ENCODE measurements at regions not wholly inside any gene's neighbourhood (a gene's known extent, or its start where the extent isn't known, plus 50 kb on each side); places are given as distances from the start of the nearest gene placed in this dataset.

- H3K36me3 Mint-ChIP-seq = no peaks in the 10 kb centered on the region
- no peak overlapping the region for H3K4me3 Mint-ChIP-seq
- no peak overlapping the region for H3K27ac Mint-ChIP-seq
- no peak for DNase-seq (ENCODE audit: low spot score in 2 of 2, unreplicated experiment in 2 of 2)
- H3K27me3 Mint-ChIP-seq (ENCODE audit: low read depth) = no peaks in the 10 kb centered on the region
- peaks cover 5% of the 10 kb centered on the region for H3K9me3 Mint-ChIP-seq
- peaks cover 6% of the 10 kb centered on the region for H3K4me1 Mint-ChIP-seq
- no peak for TF ChIP-seq CTCF (IDR thresholded peaks at IDR 0.05; ENCODE audit: unreplicated experiment)
Measured at GRCh38 chr18:56505293-56505692, 133.1 kb downstream of the TXNL1 start.

DNA sequence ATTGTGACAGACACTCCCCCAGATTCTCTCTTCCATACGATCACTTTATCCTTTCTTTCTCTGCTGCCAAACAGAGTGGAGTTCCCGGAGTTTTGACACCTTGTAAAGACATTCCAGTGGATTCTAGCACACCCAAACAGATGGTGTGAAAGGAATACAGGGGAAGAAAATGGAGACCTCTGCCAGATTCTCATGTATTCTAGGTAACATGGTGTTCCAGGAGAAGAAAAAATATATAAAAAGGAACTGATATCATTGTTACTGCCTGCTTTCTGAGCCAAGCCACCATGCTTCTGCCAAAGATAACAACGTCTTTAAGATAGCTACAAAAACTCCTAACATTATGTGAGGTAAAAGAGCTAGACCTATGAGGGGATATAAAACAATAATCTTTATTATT is 136.5 kb downstream of the TXNL1 start:
- H3K4me3 Mint-ChIP-seq = no peak overlapping the region
- no peak for DNase-seq (ENCODE audit: low spot score in 2 of 2, unreplicated experiment in 2 of 2)
- H3K36me3 Mint-ChIP-seq = peaks cover 2% of the 10 kb centered on the region

DNA sequence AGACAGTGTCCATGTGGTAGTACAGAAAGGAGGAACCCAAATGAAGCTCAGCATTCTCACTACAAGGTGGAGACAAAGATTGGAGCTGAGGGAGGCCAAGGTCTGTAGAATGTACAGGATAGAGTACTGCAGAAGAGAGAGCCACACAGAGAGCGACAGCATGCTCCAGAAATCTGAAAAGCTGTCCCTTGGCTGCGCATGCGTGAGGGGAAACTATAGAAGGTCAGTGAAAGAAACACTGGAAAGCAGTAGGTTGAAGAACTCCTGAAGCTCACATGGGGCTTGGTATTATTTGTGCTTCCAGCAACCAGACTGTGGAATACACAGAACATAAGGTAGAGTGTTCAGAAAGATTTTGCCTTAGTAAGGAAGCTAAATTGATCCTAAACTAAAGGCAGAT is 142.5 kb downstream of the TXNL1 start:
- Mint-ChIP-seq H3K4me3 (no peak overlapping the region), H3K4me1 (peaks cover 13% of the 10 kb centered on the region), H3K27me3 (ENCODE audit: low read depth) (no peaks in the 10 kb centered on the region), H3K36me3 (peaks cover 6% of the 10 kb centered on the region), H3K27ac (no peak overlapping the region), H3K9me3 (peaks cover 19% of the 10 kb centered on the region)
- no peak for TF ChIP-seq CTCF (IDR thresholded peaks at IDR 0.05; ENCODE audit: unreplicated experiment)
- no peak for DNase-seq (ENCODE audit: low spot score in 2 of 2, unreplicated experiment in 2 of 2)

More for the DNA sequence above, 136.5 kb downstream of the TXNL1 start:
- peaks cover 6% of the 10 kb centered on the region for H3K4me1 Mint-ChIP-seq
- H3K27me3 Mint-ChIP-seq (ENCODE audit: low read depth) = no peaks in the 10 kb centered on the region
- peak overlapping the region; percentile 55 for H3K27ac Mint-ChIP-seq
- TF ChIP-seq CTCF (IDR thresholded peaks at IDR 0.05; ENCODE audit: unreplicated experiment) = no peak
- H3K9me3 Mint-ChIP-seq = peaks cover 6% of the 10 kb centered on the region

DNA sequence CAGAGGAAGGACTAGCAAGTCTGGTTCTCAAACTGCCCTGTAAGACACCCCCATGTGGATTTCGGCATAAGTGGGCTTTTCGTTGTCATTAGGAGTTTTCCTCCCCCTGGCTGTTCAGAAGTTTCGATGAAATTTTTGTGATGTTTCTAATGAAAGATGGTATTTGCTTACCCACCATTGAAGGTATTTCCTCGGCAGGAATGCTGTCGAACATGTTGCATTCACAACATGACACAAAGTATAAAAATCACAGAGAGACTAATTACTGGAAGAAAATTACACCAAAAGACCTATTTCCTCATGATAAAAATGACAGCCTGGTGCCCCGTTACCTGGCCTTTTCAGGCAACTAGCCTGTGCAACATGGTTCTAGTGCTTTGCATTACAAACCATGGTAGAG is 144.9 kb downstream of the TXNL1 start:
- no peak for TF ChIP-seq CTCF (IDR thresholded peaks at IDR 0.05; ENCODE audit: unreplicated experiment)
- Mint-ChIP-seq H3K36me3 (peaks cover 6% of the 10 kb centered on the region), H3K27ac (peak overlapping the region; percentile 37), H3K27me3 (ENCODE audit: low read depth) (no peaks in the 10 kb centered on the region), H3K9me3 (peaks cover 19% of the 10 kb centered on the region), H3K4me3 (no peak overlapping the region), H3K4me1 (peaks cover 13% of the 10 kb centered on the region)
- DNase-seq (ENCODE audit: low spot score in 2 of 2, unreplicated experiment in 2 of 2) = no peak

DNA sequence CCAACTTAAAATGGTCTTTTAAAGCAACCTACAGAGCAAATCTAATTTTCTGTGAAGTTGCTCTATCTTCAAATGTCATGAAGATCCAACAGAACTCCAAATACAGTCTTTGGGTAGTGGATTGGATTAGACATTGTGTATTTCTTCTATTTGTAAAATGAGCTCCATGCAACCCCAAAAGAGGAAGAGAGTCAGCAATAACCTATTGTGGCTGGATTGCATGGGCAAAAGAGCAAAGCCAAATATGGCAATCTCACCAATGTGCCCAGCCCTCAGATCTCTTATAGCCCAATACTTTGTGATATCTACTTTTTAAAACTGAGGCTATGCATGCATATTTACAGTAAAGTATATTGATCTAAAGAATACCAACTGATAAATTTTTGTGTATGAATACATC is 146.3 kb downstream of the TXNL1 start:
- no peak overlapping the region for H3K27ac Mint-ChIP-seq
- peaks cover 13% of the 10 kb centered on the region for H3K4me1 Mint-ChIP-seq
- no peak for DNase-seq (ENCODE audit: low spot score in 2 of 2, unreplicated experiment in 2 of 2)
- H3K36me3 Mint-ChIP-seq = peaks cover 4% of the 10 kb centered on the region
- no peaks in the 10 kb centered on the region for H3K27me3 Mint-ChIP-seq (ENCODE audit: low read depth)
- H3K4me3 Mint-ChIP-seq = no peak overlapping the region
- peaks cover 15% of the 10 kb centered on the region for H3K9me3 Mint-ChIP-seq
- TF ChIP-seq CTCF (IDR thresholded peaks at IDR 0.05; ENCODE audit: unreplicated experiment) = no peak

DNA sequence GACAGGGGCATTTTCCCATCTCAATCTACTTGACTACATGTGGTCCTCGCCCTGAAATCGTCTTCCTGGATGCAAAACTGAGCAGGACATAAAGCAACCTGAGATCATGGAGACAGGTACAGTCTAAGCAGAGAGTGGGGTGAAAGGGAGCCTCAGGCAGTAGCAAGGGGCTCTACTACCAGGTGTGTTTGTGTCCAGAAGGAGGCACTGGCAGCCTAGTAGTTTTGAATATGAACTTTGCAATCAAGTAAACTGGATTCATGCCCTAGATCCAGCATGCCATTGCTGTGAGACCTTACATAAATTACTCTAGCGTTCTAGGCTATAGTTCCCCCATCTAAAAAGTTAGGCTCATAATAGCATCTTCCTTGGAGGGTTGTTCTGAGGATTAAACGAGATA is 147.4 kb downstream of the TXNL1 start:
- H3K27me3 Mint-ChIP-seq (ENCODE audit: low read depth) = no peaks in the 10 kb centered on the region
- peaks cover 13% of the 10 kb centered on the region for H3K4me1 Mint-ChIP-seq
- no peak overlapping the region for H3K4me3 Mint-ChIP-seq
- TF ChIP-seq CTCF (IDR thresholded peaks at IDR 0.05; ENCODE audit: unreplicated experiment) = no peak
- H3K27ac Mint-ChIP-seq = no peak overlapping the region
- H3K36me3 Mint-ChIP-seq = no peaks in the 10 kb centered on the region
- peaks cover 14% of the 10 kb centered on the region for H3K9me3 Mint-ChIP-seq
- no peak for DNase-seq (ENCODE audit: low spot score in 2 of 2, unreplicated experiment in 2 of 2)
